NCI-H2227 (cell line): ENCODE measurements at regions not wholly inside any gene's neighbourhood (a gene's known extent, or its start where the extent isn't known, plus 50 kb on each side); places are given as distances from the start of the nearest gene placed in this dataset.

Experiments
- DNase-seq: peaks from one replicate; lab custom pipeline; 2025; ENCODE audit not compliant: unreplicated experiment; lab: John Stamatoyannopoulos, UW

DNA sequence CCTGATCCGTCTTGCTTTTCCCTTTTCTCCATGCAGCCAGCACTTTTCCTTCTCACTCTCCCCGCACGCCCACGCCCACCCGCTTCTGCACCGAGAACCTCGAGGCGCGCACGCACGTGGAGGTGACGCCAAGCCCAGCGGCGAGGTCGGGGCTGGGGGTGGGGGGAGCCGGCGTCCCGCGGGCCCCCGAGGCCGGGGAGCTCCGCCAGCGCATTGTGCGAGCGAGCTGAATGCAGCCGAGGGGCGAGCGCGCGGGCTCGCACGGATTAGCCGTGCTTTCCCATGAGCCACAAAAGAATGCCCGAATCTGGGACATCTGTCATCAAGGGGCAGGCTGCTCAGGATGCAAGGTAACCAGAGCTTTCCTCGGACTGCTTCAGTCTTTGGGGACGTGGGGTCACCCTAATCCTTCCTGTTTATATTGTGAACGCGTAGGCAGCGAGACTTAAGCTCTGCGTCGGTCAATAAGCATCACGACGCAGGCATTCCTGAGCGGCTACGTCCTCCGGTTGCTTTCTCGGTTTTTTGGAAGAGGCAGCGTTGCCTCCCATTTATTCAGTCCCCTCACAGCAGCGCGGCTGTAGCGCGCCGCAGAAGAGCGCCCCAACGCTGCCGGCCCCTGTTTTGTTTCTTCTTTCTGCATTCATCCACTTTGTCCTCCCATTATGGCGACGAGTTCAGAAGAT is 67.3 kb upstream of the AKT3 start:
- DNase-seq: peak; percentile 63

GRCh38 chr1:243916160-243916559 is 66.1 kb upstream of the AKT3 start:
- DNase-seq: no peak

DNA sequence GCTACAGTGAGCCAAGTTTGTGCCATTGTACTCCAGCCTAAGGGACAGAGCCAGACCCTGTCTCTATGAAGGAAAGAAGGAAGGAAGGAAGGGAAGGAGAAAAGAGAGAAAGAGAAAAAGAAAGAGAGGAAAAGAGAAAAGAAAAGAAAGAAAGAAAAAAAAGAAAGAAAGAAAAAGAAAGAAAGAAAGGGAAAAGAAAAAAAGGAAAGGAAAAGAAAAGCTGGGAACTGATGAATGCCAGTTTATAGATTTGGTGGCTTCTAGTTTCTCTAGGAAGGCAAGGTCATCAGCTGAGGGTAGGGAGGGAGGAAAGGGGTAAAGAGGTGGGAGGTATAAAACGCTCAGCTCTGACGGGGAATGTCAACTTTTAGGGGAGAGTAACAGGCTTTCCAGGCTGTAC is 62.3 kb upstream of the AKT3 start:
- DNase-seq: no peak

- DNase-seq: no peak
Measured at GRCh38 chr1:243910607-243911006, 60.6 kb upstream of the AKT3 start.

GRCh38 chr1:243903895-243904294 is 53.9 kb upstream of the AKT3 start:
- DNase-seq: no peak

DNA sequence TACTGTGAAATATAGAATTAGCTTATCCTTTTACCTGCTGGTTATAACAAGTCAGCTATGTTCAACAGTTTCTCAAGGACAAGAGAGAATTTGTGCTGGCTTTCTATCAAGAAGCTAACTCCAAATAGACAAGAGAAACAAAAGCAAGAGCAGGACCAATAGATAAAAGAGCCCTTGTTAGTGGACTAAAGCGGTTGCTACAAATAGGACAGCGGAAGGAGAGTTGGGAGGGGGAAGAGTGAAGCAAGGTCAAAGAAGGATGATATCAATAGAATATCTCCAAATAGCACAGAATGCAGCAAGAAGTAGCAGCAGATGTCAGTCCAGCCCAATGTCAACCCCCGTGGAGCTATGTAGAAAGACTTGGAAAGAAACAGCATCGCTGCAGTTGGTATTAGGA is 53.0 kb upstream of the AKT3 start:
- DNase-seq: no peak

- no peak for DNase-seq
Measured at GRCh38 chr1:243902100-243902499, 52.1 kb upstream of the AKT3 start.
